Sigmoid colon (tissue), 4 donors: ENCODE measurements at regions not wholly inside any gene's neighbourhood (a gene's known extent, or its start where the extent isn't known, plus 50 kb on each side); places are given as distances from the start of the nearest gene placed in this dataset.

Experiments
- CTCF ChIP-seq, 4 experiments: fragments of 450-650 bp in 3 of 4; fragments of 200-600 bp in 1 of 4; IDR thresholded peaks; one replicate each; pipeline ENCODE4 v1.5.1; 2016 to 2019; ENCODE audit warnings: antibody characterized with exemption in 4 of 4, mild to moderate bottlenecking in 3 of 4, moderate library complexity in 2 of 4
- POLR2A ChIP-seq, 2 donors: fragments of 450-650 bp; IDR thresholded peaks; one replicate each; pipeline ENCODE4 v1.6.1; 2016; ENCODE audit warnings: antibody characterized with exemption in 2 of 2, mild to moderate bottlenecking in 2 of 2, moderate library complexity in 2 of 2
- POLR2AphosphoS5 ChIP-seq, 4 donors: sonication (generic); formaldehyde crosslinking; IDR thresholded peaks; one replicate each; pipeline ENCODE4 v1.6.1; 2017; ENCODE audit warnings: antibody characterized with exemption in 4 of 4

GRCh38 chr6:122871079-122871478 lies 82.0 kb downstream of the SMPDL3A start:
- no peak for TF ChIP-seq POLR2AphosphoS5 (IDR thresholded peaks at IDR 0.05)
- no peak for TF ChIP-seq POLR2A (IDR thresholded peaks at IDR 0.05)
- TF ChIP-seq CTCF (IDR thresholded peaks at IDR 0.05): no peak
